B cell (primary cell): ENCODE measurements at regions not wholly inside any gene's neighbourhood (a gene's known extent, or its start where the extent isn't known, plus 50 kb on each side); places are given as distances from the start of the nearest gene placed in this dataset.

Experiments used
- ATAC-seq: fragments of 200-7000 bp; cut with Tn5 transposase; one replicate; pipeline ENCODE4 v1.10.0; 2021; ENCODE audit warnings: low read depth, mild to moderate bottlenecking, moderate number of reproducible peaks, moderate library complexity
- CTCF ChIA-PET: fragments of 350-600 bp; sonication (Branson Sonifier 250); formaldehyde crosslinking; loops from one replicate; lab custom pipeline; 2021; ENCODE audit warnings: antibody characterized with exemption, inconsistent platforms; lab: Charles Lee
- POLR2A ChIA-PET: fragments of 350-600 bp; sonication (Branson Sonifier 250); formaldehyde crosslinking; loops from one replicate; lab custom pipeline; 2021; ENCODE audit warnings: antibody characterized with exemption; lab: Charles Lee
- DNase-seq: peaks from one replicate; pipeline ENCODE4 v3.0.0; 2013
- H2AFZ ChIP-seq: 2 replicates; pipeline ENCODE4 v1.6.1; 2012; ENCODE audit warnings: mild to moderate bottlenecking, low read depth, low read length; ENCODE audit not compliant: insufficient read depth, poor library complexity, severe bottlenecking
- H3K27ac ChIP-seq, 2 donors: 1 replicate in 1 of 2; 2 replicates in 1 of 2; pipeline ENCODE4 v1.5.1; 2012 to 2013; ENCODE audit warnings: low read length in 2 of 2, mild to moderate bottlenecking in 2 of 2, moderate library complexity in 1 of 2
- H3K27me3 ChIP-seq, 4 experiments: fragments of 200-600 bp in 1 of 4; sonication (generic) in 1 of 4; replicated peaks in 1 of 4; 1 replicate in 2 of 4; 2 replicates in 2 of 4; pipeline versions ENCODE4 v1.6.1 to v1.7.0; 2013 to 2016; ENCODE audit warnings: low read length in 3 of 4, mild to moderate bottlenecking in 2 of 4, mixed read lengths in 1 of 4, moderate library complexity in 1 of 4; ENCODE audit not compliant: insufficient read depth in 4 of 4, control insufficient read depth in 3 of 4; ENCODE audit errors: control extremely low read depth in 1 of 4
- H3K36me3 ChIP-seq, 2 experiments: replicated peaks in 1 of 2; 1 replicate in 1 of 2; 2 replicates in 1 of 2; pipeline versions ENCODE4 v1.6.1 to v1.7.1; 2013; ENCODE audit warnings: low read length in 1 of 2; ENCODE audit not compliant: insufficient read depth in 2 of 2, control insufficient read depth in 1 of 2; ENCODE audit errors: control extremely low read depth in 1 of 2, extremely low read depth in 1 of 2
- H3K4me1 ChIP-seq, 2 donors: fragments of 200-600 bp in 1 of 2; sonication (generic) in 1 of 2; 1 replicate in 1 of 2; 2 replicates in 1 of 2; pipeline versions ENCODE4 v1.5.1 to v1.6.1; 2013 to 2017; ENCODE audit warnings: low read length in 2 of 2; ENCODE audit not compliant: control insufficient read depth in 2 of 2, insufficient read depth in 2 of 2
- H3K4me2 ChIP-seq: replicated peaks from 2 replicates; pipeline ENCODE3; 2012; ENCODE audit warnings: mild to moderate bottlenecking, low read depth, low read length; ENCODE audit not compliant: poor library complexity, severe bottlenecking
- H3K4me3 ChIP-seq, 5 experiments: fragments of 200-600 bp in 1 of 5; sonication (generic) in 1 of 5; 1 replicate in 3 of 5; 2 replicates in 2 of 5; pipeline versions ENCODE4 v1.5.1 to v1.7.0; 2011 to 2016; ENCODE audit warnings: low read length in 4 of 5, mild to moderate bottlenecking in 4 of 5, low read depth in 2 of 5, control low read depth in 1 of 5, moderate library complexity in 1 of 5; ENCODE audit not compliant: insufficient read depth in 1 of 5; ENCODE audit errors: control extremely low read depth in 1 of 5, extremely low read depth in 1 of 5
- H3K79me2 ChIP-seq: fragments of 200-600 bp; sonication (generic); one replicate; pipeline ENCODE4 v1.6.0; 2016; ENCODE audit warnings: low read length; ENCODE audit not compliant: control insufficient read depth, insufficient read depth
- H3K9ac ChIP-seq: fragments of 200-600 bp; sonication (generic); 2 replicates; pipeline ENCODE4 v1.6.1; 2017; ENCODE audit warnings: mild to moderate bottlenecking, low read length, moderate library complexity
- H3K9me3 ChIP-seq, 3 donors: one replicate each; pipeline versions ENCODE4 v1.6.1 to v1.7.1; 2013; ENCODE audit warnings: low read length in 2 of 3; ENCODE audit not compliant: control insufficient read depth in 2 of 3, insufficient read depth in 1 of 3; ENCODE audit errors: control extremely low read depth in 1 of 3
- H4K20me1 ChIP-seq: 2 replicates; pipeline ENCODE4 v1.6.0; 2012; ENCODE audit warnings: mild to moderate bottlenecking, low read length; ENCODE audit not compliant: insufficient read depth, control insufficient read depth, poor library complexity, severe bottlenecking
- H3K27ac Mint-ChIP-seq: one replicate; pipeline ENCODE4 v1.8.0; 2021; ENCODE audit warnings: mixed read lengths
- H3K27me3 Mint-ChIP-seq: one replicate; pipeline ENCODE4 v1.8.0; 2021; ENCODE audit warnings: mixed read lengths
- H3K4me1 Mint-ChIP-seq: one replicate; pipeline ENCODE4 v1.8.0; 2021; ENCODE audit warnings: mixed read lengths
- H3K4me3 Mint-ChIP-seq: one replicate; pipeline ENCODE4 v1.8.0; 2021; ENCODE audit warnings: mixed read lengths
- H3K9me3 Mint-ChIP-seq: one replicate; pipeline ENCODE4 v1.8.0; 2022; ENCODE audit warnings: mixed read lengths; ENCODE audit not compliant: insufficient read depth
- EZH2 ChIP-seq: IDR thresholded peaks from 2 replicates; pipeline ENCODE4 v1.6.1; 2012; ENCODE audit warnings: borderline replicate concordance, low read depth, mild to moderate bottlenecking, moderate library complexity, low read length; ENCODE audit not compliant: insufficient read depth, poor library complexity, severe bottlenecking
- WGBS: methylation state at CpG from one replicate; pipeline ENCODE4 v1.1.5; 2013; ENCODE audit warnings: missing lambda C conversion rate; ENCODE audit not compliant: insufficient coverage; 5-methylcytosine and 5-hydroxymethylcytosine counted together
- intact Hi-C: fragments of 100-400 bp; cut with micrococcal nuclease; formaldehyde crosslinking; loops from one replicate; pipeline ENCODE4 v1.10.0; 2022
- TF ChIP-seq, protein P1 (sequence below): fragments of 200-600 bp; IDR thresholded peaks from one replicate; pipeline ENCODE4 v1.8.0; 2022; ENCODE audit warnings: antibody characterized with exemption, mild to moderate bottlenecking

- Mint-ChIP-seq H3K9me3 (no peaks in the 10 kb centered on the region), H3K4me1 (peaks cover 19% of the 10 kb centered on the region), H3K4me3 (no peak overlapping the region), H3K27me3 (no peaks in the 10 kb centered on the region), H3K27ac (no peak overlapping the region)
- ChIA-PET POLR2A (no interaction called here), CTCF (no interaction called here)
- Histone ChIP-seq H3K4me2 (no peak overlapping the region), H2AFZ (no peak overlapping the region), H3K9ac (no peak overlapping the region), H3K4me1 (peaks cover 7 to 9% of the 10 kb centered on the region in 2 donors), H3K79me2 (no peaks in the 10 kb centered on the region), H3K36me3 (no peaks in the 10 kb centered on the region), H3K4me3 (no peak overlapping the region), H3K27me3 (no peaks in the 10 kb centered on the region), H4K20me1 (no peaks in the 10 kb centered on the region), H3K9me3 (no peaks in the 10 kb centered on the region), H3K27ac (no peak overlapping the region)
- DNase-seq (no peak), ATAC-seq (no peak)
- WGBS, result 100% methylated on average over 2 of the region's 2 CpGs
- intact Hi-C loops, result no loop called here
- no peak for TF ChIP-seq EZH2
- TF ChIP-seq, protein P1, sequence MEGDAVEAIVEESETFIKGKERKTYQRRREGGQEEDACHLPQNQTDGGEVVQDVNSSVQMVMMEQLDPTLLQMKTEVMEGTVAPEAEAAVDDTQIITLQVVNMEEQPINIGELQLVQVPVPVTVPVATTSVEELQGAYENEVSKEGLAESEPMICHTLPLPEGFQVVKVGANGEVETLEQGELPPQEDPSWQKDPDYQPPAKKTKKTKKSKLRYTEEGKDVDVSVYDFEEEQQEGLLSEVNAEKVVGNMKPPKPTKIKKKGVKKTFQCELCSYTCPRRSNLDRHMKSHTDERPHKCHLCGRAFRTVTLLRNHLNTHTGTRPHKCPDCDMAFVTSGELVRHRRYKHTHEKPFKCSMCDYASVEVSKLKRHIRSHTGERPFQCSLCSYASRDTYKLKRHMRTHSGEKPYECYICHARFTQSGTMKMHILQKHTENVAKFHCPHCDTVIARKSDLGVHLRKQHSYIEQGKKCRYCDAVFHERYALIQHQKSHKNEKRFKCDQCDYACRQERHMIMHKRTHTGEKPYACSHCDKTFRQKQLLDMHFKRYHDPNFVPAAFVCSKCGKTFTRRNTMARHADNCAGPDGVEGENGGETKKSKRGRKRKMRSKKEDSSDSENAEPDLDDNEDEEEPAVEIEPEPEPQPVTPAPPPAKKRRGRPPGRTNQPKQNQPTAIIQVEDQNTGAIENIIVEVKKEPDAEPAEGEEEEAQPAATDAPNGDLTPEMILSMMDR, result no peak
These were observed 114.8 kb downstream of the IL12A start for GRCh38 chr3:160103397-160103796.

GRCh38 chr3:160105907-160106584 lies 117.4 kb downstream of the IL12A start:
- H3K9ac ChIP-seq, result no peak overlapping the region
- ChIA-PET CTCF (no interaction called here), POLR2A (no interaction called here)
- no peaks in the 10 kb centered on the region for H3K9me3 ChIP-seq
- H3K4me1 ChIP-seq, result no peaks in the 10 kb centered on the region
- H3K27me3 ChIP-seq, result no peaks in the 10 kb centered on the region
- Mint-ChIP-seq H3K27ac (no peak overlapping the region), H3K27me3 (no peaks in the 10 kb centered on the region), H3K4me3 (no peak overlapping the region), H3K4me1 (peaks cover 2% of the 10 kb centered on the region), H3K9me3 (no peaks in the 10 kb centered on the region)
- H3K4me3 ChIP-seq, result no peak overlapping the region
- H3K27ac ChIP-seq, result no peak overlapping the region
- intact Hi-C loops, result no loop called here
- TF ChIP-seq, protein P1, result no peak
- no peak for TF ChIP-seq EZH2
- H3K79me2 ChIP-seq, result no peaks in the 10 kb centered on the region
- no peak for ATAC-seq
- no peak overlapping the region for H3K4me2 ChIP-seq
- no peaks in the 10 kb centered on the region for H4K20me1 ChIP-seq
- H3K36me3 ChIP-seq, result no peaks in the 10 kb centered on the region
- DNase-seq, result no peak
- 13% methylated on average over 1 of the region's 1 CpG for WGBS
- no peak overlapping the region for H2AFZ ChIP-seq
